NB4 (cell line): ENCODE measurements at regions not wholly inside any gene's neighbourhood (a gene's known extent, or its start where the extent isn't known, plus 50 kb on each side); places are given as distances from the start of the nearest gene placed in this dataset.

Experiments used
- MYC ChIP-seq: IDR thresholded peaks from 2 replicates; pipeline ENCODE4 v1.6.1; 2011; ENCODE audit warnings: low read depth, low read length
- POLR2A ChIP-seq: IDR thresholded peaks from 2 replicates; pipeline ENCODE4 v1.6.1; 2011; ENCODE audit warnings: mild to moderate bottlenecking; ENCODE audit not compliant: insufficient read length; ENCODE audit errors: extremely low read depth
- TF ChIP-seq, protein P1 (sequence below): IDR thresholded peaks from one replicate; pipeline ENCODE4 v1.5.1; 2012; ENCODE audit warnings: low read depth, low read length
- TF ChIP-seq, protein P2 (sequence below): IDR thresholded peaks from 2 replicates; pipeline ENCODE4 v1.6.1; 2011; ENCODE audit warnings: low read depth, low read length

GRCh38 chr6:134729561-134729960 lies 220.3 kb downstream of the ALDH8A1 start:
- TF ChIP-seq, protein P1, sequence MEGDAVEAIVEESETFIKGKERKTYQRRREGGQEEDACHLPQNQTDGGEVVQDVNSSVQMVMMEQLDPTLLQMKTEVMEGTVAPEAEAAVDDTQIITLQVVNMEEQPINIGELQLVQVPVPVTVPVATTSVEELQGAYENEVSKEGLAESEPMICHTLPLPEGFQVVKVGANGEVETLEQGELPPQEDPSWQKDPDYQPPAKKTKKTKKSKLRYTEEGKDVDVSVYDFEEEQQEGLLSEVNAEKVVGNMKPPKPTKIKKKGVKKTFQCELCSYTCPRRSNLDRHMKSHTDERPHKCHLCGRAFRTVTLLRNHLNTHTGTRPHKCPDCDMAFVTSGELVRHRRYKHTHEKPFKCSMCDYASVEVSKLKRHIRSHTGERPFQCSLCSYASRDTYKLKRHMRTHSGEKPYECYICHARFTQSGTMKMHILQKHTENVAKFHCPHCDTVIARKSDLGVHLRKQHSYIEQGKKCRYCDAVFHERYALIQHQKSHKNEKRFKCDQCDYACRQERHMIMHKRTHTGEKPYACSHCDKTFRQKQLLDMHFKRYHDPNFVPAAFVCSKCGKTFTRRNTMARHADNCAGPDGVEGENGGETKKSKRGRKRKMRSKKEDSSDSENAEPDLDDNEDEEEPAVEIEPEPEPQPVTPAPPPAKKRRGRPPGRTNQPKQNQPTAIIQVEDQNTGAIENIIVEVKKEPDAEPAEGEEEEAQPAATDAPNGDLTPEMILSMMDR, result no peak
- TF ChIP-seq POLR2A (no peak), MYC (no peak)
- TF ChIP-seq, protein P2, sequence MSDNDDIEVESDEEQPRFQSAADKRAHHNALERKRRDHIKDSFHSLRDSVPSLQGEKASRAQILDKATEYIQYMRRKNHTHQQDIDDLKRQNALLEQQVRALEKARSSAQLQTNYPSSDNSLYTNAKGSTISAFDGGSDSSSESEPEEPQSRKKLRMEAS, result no peak
